ENCODE measurements at regions not wholly inside any gene's neighbourhood (a gene's known extent, or its start where the extent isn't known, plus 50 kb on each side); places are given as distances from the start of the nearest gene placed in this dataset.

- no peak overlapping the region for H3K4me3 ChIP-seq
- no peak overlapping the region for H3K27ac ChIP-seq
- H3K27me3 ChIP-seq (replicated peaks in 1 of 7) = no peaks in the 10 kb centered on the region
- 69 to 97% (median 71%) methylated on average over 2 of the region's 2 CpGs for WGBS, 5 donors
- no peaks in the 10 kb centered on the region for H3K4me1 ChIP-seq
- no peaks in the 10 kb centered on the region for H3K9me3 ChIP-seq
- no peak for DNase-seq
- intact Hi-C loops (cut with DNase I; ENCODE audit: low total_unique reads) = no loop called here
- TF ChIP-seq POLR2A (IDR thresholded peaks at IDR 0.05) (no peak), POLR2AphosphoS5 (IDR thresholded peaks at IDR 0.05) (no peak), CTCF (IDR thresholded peaks at IDR 0.05 in 8 of 11, conservative IDR thresholded peaks at IDR 0.05 in 3 of 11) (no peak)
- H3K36me3 ChIP-seq = no peaks in the 10 kb centered on the region
These were observed 201.3 kb downstream of the GIPC2 start for GRCh38 chr1:78247079-78247478.

GRCh38 chr1:78250201-78250600 lies 204.4 kb downstream of the GIPC2 start:
- Histone ChIP-seq H3K9me3 (no peaks in the 10 kb centered on the region), H3K27me3 (replicated peaks in 1 of 7) (no peaks in the 10 kb centered on the region), H3K4me3 (no peak overlapping the region), H3K4me1 (no peaks in the 10 kb centered on the region), H3K27ac (no peak overlapping the region), H3K36me3 (no peaks in the 10 kb centered on the region)
- no peak for DNase-seq
- TF ChIP-seq POLR2AphosphoS5 (IDR thresholded peaks at IDR 0.05) (no peak), CTCF (IDR thresholded peaks at IDR 0.05 in 8 of 11, conservative IDR thresholded peaks at IDR 0.05 in 3 of 11) (no peak), POLR2A (IDR thresholded peaks at IDR 0.05) (no peak)
- intact Hi-C loops (cut with DNase I; ENCODE audit: low total_unique reads) = no loop called here
- 37 to 71% (median 54%) methylated on average over 4 of the region's 4 CpGs for WGBS, 5 donors

- no peaks in the 10 kb centered on the region for H3K36me3 ChIP-seq
- peaks cover 0 to 7% (median 0%) of the 10 kb centered on the region in 7 donors for H3K27me3 ChIP-seq (replicated peaks in 1 of 7)
- intact Hi-C loops (cut with DNase I; ENCODE audit: low total_unique reads) = no loop called here
- WGBS, 5 donors = 72 to 83% (median 77%) methylated on average over 3 of the region's 3 CpGs
- no peak overlapping the region for H3K4me3 ChIP-seq
- H3K27ac ChIP-seq = no peak overlapping the region
- H3K9me3 ChIP-seq = peaks cover 0 to 14% (median 0%) of the 10 kb centered on the region in 8 donors
- DNase-seq = no peak
- TF ChIP-seq POLR2A (IDR thresholded peaks at IDR 0.05) (no peak), POLR2AphosphoS5 (IDR thresholded peaks at IDR 0.05) (no peak), CTCF (IDR thresholded peaks at IDR 0.05 in 8 of 11, conservative IDR thresholded peaks at IDR 0.05 in 3 of 11) (no peak)
- H3K4me1 ChIP-seq = no peaks in the 10 kb centered on the region
These were observed 208.8 kb downstream of the GIPC2 start for GRCh38 chr1:78254517-78254916.

GRCh38 chr1:78255383-78255782 lies 209.6 kb downstream of the GIPC2 start:
- Histone ChIP-seq H3K36me3 (no peaks in the 10 kb centered on the region), H3K4me1 (no peaks in the 10 kb centered on the region), H3K9me3 (peaks cover 0 to 22% (median under 1%) of the 10 kb centered on the region in 8 donors), H3K27me3 (replicated peaks in 1 of 7) (peaks cover 0 to 7% (median 0%) of the 10 kb centered on the region in 7 donors), H3K27ac (no peak overlapping the region), H3K4me3 (no peak overlapping the region)
- intact Hi-C loops (cut with DNase I; ENCODE audit: low total_unique reads) = no loop called here
- WGBS, 5 donors = 68 to 89% (median 85%) methylated on average over 2 of the region's 2 CpGs
- no peak for TF ChIP-seq POLR2AphosphoS5 (IDR thresholded peaks at IDR 0.05)
- no peak for TF ChIP-seq CTCF (IDR thresholded peaks at IDR 0.05 in 8 of 11, conservative IDR thresholded peaks at IDR 0.05 in 3 of 11)
- no peak for TF ChIP-seq POLR2A (IDR thresholded peaks at IDR 0.05)
- DNase-seq = no peak

Data from spleen (tissue), 11 donors.